Activated CD4-positive, alpha-beta T cell treated with anti-CD3 and anti-CD28 coated beads for 4 hours (primary cell): ENCODE measurements at regions not wholly inside any gene's neighbourhood (a gene's known extent, or its start where the extent isn't known, plus 50 kb on each side); places are given as distances from the start of the nearest gene placed in this dataset.

Source experiments
- DNase-seq, 2 donors: peaks; one replicate each; pipeline ENCODE4 v3.0.0-alpha.2; 2020

DNA sequence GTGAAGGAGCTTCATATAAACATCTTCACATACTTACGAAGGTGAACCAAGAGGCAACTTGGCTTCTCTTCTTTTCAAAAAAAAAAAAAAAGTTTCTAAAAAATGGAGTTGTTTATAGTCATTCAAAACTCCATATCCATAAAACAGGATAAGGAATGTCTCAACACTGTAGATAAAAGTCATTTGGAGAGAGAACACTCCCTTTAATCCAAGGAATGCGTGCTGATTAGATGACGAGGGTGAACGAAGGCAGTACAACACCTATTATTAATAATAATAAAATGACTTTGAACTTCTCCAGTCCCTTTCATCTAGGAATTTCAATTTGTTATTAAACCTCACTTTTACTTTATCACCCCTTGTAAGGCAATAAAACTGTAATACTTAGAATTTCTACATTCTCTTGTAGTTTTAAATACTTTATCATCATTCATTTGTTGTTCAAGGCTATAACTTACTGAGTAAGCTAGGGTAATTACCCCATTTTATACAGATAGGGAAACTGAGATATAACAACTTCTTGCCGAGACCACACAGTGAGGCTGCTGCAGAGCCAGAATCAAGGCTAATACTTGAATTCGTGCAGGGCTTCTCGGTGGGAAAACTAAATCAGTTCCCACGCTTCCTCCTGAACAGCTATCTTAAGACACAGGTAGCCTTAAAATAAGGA lies 377.1 kb downstream of the EFNA5 start:
- DNase-seq: no peak

DNA sequence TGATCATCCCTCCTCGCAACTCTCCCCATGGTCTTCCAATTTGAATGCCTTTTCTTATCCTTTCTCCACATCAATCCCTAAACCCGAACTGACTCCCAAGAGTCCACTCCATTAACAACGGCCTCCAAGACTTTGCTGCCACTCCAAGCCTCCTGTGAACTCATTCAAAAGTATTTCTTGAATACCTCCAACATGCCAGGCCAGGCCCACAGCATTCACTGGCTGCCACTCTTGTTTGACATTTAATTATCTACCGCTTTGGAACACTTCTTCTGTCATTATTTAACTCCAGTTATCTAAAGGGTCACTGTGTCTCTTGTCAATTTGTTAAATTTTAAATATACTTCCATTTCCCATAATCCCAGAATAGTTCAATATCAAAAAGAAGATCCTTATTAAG lies 378.9 kb downstream of the EFNA5 start:
- DNase-seq: no peak

DNA sequence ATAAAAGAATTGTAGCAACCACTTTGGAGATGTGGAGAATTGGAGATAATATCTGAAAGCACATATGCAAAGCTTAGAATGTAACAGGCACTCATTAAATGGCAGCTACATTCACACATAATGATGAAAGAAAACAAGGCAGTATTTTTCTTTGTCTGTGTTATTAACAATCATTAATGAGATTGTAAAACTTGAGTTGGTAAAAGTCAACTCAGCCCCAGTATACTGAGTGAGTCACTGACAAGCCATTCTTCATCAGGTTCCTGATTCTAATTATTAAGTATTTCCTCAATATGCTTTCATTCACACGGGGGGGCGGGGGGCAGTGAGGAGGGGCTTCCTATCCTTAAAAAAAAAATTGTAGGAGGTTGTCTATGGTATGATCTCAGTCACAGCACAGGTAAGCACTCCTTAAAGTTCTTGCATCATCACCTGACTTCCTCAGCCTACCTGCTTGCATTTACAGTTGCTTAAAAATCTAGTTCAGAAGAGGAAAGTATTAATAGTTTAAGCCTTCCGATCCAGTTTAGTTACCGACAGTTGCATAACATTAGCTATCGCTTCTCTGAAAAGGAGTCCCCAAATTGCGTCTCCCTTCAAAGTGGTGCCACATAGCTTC lies 379.8 kb downstream of the EFNA5 start:
- no peak for DNase-seq

DNA sequence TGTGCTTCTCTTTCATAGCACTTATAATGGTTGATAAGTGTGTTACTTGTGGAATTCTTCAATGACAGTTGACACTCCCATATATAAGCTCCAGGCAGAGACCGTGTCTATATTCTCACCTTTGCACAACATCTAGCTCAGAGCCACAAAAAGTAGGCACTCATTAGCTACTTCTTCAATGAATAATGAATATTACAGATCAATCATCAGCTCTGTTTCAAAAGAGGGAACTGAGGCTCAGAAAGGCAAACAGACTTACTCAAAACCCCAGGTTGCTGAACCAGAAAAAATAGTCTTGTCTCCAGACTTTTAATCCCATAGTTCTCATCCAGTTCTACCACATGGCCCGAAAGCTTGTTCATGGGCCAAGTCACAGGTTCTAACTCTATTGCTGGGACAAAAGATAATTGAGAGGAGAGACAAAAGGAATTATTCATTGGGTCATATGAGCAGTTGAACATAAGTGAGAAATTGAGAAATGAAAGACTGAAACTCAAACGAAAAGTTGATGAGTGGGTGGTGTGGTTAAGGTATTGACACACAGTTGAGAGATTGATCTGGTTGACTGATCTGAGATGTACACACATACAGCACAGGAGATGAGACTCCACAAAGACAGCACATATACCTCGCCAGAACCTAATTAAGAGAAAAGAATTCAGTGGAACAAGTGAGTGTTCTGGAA lies 381.6 kb downstream of the EFNA5 start:
- DNase-seq: no peak

DNA sequence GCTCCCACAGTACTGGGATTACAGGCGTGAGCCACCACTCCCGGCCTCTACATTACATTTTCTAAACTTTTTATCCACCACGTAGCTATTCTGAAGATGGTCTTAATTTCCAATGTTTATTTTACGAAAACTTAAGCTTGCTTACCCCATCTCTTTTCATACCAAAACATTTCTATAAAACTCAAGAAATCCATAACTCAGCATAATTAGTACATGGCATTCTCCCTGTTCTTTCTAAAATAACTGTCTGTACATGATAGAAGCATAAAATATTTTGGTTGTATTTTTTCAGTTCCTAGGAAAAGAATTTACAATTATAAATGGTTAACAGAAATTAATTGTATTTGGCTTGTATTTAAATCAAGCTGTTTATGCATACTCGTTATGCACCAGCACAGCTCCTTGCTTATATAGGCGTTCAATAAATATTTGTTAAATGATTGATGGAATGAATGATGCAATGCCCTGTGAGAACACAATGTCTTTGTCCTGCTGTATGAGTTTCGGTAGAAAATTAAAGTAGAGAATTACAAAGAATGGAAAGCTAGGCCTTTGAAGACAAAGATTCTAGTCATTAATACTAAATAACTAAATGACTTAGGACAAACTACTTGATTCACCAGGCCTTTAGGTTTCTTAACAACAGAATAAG lies 384.2 kb downstream of the EFNA5 start:
- DNase-seq: no peak

DNA sequence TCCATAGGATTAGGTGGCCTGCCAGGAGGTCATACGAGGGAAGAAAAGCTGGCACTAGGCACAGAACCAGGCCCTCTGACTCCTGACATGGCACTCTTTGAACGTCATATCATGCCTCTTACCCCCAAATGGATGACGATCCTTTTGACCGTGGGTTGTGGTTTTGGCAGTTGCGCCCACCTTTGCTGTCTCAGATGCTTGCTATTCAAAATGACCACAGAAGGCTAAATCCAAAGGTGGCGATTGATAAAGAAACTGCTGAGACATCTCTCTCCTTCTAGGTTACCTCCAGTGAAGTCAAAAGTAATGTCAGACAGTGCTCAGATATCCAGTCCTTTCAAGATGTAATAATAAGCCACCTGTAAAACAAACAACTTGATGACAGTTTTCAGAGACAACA lies 385.0 kb downstream of the EFNA5 start:
- no peak for DNase-seq

DNA sequence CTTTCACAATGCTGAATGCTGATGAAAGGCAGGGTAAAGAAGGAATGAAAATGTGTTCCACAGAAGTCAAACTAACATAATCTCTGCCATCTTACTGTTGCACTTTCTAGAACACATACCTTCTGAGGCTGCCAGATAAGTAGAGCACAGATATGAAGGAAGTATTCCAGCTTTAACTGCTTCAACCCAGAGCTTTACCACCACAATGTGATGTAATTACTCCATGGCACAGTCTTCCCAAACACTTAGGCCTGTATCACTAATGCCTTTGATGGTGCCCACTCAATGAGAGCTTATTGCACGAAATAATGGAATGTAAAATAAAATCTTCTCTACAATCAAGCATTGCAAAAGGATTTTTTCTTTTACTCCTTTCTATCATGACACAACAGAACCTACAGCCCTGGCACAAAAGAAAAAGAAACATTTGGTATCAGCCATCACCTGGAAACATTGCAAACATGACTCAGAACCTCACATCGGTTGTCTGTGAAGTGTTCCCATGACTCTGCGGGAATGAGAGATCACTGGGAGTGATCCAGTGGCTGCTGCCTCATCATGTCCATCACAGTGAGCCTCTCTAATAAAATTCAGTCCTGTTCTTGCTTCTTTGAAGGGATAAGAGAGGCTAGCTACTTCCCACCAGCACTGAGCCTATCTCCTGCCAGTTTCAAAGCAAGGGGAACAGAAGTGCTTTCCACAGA lies 385.8 kb downstream of the EFNA5 start:
- no peak for DNase-seq

DNA sequence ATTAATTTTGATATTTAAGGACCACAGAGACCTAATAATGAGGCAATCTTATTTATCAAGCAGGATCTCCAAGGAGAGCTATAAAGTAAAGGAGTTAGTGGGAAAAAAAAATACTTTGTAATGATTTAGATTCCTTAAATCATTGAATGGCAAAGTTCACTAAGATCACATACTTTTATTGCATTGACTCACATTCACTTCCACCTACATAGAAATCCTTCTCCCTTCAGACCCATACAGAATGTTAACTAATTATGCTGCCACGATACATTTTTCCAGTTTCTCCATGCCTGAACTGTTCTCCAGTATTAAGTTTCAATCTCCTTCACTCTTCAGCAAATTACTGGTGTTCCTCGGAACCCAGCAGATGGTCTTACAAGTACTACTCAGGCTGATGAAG lies 388.7 kb downstream of the EFNA5 start:
- no peak for DNase-seq

DNA sequence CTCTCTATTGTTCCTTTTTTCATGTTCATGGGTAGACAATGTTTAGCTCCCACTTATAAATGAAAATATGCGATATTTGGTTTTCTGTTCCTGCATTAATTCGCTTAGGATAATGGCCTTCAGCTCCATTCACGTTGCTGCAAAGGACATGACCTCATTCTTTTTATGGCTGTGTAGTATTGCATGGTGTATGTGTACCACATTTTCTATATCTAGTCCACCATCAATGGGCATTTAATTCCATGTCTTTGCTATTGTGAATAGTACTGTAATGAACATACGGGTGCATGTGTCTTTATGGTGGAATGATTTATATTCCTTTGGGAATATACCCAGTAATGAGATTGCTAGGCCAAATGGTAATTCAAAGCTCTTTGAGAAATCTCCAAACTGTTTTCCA lies 392.0 kb downstream of the EFNA5 start:
- DNase-seq: no peak

DNA sequence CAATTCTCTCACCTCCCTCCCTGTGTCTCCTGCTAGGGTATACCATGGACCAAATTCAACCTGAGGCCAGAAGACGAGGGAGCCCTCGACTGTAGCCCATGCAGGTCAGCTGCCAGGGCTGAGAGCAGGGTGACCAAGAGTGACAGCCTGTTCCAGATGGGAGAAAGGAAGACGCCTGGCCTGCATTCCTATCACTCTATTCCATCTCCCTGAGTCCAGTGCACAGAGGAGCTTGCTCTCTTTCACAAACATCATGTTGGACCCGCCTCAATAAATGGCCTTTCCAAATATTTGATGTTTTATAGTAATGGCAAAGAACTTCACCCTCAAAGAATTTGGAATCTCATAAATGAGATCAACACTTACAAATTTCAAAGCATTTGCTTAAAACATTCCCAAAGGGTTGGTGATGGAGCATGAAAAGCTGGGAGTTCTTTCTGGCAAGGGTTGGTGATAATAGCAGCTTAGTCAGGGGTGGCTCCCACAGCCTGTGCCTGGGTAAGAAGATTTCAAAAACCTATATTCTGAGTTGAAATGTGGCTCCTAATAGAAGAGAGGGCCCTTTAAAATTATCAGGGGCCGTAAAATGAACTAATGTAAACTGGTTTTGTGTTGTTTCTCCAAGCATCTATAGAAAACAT lies 393.1 kb downstream of the EFNA5 start:
- DNase-seq: no peak

DNA sequence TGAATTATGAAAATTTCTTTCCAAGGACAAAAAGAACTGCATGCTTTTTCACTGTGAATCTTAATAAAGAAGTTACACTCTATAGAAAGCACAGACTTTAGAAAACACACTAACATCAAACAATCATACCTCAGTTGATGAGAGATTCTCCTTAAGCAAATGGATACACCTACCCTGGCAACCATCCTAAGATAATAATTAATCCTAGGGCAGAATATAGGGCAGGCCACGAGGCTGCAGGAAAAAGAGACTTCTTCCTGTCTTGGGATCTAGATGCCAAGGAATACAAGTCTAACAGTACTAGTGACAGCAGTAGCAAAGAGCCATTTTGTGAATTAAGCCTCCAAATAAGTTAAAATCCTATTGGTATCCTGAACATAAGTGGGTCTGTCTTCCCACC lies 395.4 kb downstream of the EFNA5 start:
- no peak for DNase-seq

DNA sequence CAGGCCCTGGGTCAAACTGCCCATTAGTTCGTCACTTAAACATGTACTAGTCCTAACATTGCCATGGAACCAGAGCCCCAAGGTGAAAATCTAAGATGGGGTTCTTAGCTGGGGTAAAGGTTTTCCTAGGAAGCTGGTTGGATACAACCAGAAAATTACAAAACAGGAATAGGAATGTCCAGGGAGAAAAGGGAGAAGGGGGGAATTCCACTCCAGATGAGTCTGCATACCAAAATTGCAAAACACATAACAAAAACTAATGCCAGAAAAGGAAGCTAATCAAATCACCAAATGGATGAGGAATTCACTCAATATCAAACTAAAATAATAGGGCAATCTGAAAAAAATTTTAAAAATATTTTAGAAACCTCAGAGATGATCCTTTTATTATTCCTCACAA lies 396.2 kb downstream of the EFNA5 start:
- no peak for DNase-seq

DNA sequence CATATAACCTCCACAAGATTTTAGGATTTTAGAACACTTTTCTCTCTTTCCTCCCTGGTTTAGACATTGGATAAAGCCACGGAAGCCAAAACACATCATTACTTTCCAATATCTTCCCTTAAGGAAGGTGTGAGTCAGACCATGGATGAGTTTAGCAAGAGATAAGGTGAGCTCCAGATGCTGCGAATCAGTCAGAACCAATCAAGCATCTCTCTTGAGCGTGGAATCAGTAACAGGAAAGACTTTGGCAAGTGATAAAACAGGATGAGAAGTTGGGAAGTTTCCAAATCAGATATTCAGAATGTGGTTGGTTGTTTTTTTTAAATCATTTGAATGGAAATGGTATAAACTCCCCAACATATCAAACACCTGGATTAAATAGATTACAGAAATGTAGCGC lies 397.8 kb downstream of the EFNA5 start:
- no peak for DNase-seq

DNA sequence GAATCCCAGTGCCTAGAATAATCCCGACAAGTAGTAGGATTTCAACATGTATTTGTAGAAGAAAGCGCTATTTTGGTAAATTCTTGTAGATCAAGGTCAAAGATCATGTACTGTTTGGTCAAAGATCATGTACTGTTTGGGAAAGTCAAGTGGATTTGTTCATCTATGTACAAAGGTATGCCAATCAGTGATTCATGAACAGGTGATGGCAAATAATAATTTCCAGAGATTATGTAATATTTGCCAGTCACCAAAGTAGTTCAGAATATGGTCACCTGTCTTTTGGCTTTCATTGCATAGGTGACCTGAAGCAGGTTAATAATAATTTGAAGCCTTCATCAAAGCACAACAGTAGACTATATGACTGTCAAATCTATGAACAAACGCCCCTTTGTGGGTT lies 398.2 kb downstream of the EFNA5 start:
- no peak for DNase-seq

DNA sequence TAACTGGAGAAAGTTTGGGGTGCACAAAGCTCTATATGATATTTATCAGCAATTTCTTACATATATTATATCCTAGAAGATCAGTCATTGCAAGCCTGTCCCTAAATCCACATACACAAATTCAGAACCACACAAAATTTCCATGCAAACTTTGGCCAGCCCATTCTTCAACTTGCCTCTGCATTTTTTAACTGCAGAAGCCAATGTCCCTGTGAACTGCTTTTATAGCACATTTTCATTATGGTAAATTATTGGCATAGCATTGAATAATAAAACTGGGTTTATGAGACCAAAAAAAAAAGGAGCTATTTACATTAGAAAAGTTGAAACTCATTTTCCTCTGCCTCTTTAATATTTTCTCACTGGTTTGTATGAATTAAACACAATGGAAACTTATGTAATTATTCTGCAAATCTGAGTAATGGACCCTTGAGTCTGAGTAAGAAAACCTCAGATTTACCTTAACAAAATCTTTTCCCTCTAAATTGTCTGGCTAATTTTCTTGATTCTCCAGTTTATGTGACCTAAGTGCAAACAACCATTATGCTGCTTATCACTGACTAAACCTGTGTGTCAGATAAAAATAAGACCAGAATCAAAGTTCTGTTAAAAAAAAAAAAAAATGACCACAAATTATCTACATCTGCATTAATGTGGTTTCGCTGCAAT lies 398.9 kb downstream of the EFNA5 start:
- DNase-seq: no peak

DNA sequence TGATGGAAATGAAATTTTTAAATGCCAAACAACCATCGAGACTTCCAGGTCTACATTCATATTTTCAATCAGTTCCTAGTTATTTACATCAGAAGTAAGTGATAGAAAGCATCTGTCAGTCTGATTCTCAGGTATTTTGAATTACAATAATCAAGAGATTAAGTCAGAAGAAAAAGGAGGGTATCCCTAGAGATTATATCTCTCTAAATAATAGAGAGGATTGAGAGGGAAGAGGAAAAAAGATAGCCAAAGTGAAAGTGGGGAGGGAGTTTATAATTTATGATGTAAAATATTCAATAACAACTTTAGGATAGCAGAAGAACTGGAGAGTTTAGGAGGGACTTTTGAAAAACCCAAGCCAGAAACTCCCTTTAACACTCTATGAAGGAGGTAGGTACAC lies 400.2 kb downstream of the EFNA5 start:
- DNase-seq: no peak

DNA sequence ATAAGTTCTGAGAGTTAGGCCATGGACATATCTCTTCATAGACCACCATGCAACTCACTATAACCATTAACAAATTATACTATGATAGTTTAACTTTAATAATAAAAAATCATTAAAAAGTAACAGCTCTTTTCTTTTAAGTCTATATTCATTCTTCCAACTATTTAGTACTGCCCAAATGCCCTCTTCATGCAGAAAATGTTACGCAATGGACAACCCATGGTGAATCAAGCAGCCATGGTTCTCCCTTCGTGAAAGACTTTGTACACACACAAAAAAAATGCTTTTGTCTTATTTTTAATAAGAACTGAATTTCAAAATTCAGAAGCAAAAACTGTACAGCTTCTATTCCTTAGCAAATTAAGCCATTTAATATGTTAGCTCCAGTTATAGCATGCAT lies 401.1 kb downstream of the EFNA5 start:
- no peak for DNase-seq

DNA sequence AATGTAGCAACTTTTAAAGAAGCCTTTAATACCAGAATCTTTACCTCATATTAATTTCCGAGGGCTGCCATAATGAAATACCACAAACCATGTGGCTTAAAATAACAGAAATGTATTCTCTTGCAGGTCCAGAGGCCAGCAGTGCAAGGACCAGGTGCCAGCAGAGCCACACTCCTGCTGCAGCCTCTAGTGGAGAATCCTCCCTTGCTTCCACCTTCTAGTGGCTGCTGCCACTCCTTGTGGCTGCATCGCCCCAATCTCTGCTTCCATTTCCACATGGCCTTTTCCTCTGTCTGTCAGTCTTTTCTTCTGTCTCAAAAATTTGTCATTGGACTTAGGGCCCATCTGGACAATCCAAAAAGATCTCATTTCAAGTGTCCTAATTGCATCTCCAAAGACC lies 401.5 kb downstream of the EFNA5 start:
- DNase-seq: no peak

DNA sequence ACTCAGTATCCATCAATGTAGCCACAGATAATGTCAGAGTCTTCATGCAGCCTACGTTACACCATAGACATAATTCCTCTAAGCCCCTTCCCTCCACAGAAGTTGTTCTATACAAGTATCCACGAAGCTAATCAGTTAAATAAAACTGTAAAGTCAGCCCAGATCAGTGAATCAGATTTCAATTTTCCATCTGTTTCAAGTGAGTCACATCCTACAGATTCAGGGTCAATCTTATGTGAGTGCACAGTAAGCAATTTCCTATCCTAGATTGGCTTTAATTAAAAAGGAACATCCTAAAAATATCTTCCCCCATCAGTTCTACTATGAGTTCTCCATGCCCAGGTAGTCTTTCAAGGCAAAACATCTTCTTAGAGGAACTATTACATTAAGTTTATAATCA lies 402.5 kb downstream of the EFNA5 start:
- no peak for DNase-seq

DNA sequence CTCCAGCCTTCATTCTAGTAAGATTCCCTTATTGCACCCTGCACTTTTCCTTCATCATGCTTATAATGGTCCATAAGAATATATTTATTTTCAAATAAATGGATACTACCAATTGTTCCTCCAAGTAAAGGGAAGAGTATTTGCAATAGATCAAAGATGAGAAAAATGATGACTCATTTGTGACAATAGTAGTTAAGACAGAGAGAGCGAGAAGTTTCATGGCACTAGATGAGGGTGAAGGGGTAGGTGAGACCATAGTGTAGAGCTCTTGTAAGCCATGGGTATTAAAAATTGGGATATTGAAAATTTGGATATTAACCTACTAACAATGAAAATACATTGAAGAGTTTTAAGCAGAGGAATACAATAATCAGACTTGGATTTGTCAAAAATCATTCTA lies 404.6 kb downstream of the EFNA5 start:
- DNase-seq: no peak

DNA sequence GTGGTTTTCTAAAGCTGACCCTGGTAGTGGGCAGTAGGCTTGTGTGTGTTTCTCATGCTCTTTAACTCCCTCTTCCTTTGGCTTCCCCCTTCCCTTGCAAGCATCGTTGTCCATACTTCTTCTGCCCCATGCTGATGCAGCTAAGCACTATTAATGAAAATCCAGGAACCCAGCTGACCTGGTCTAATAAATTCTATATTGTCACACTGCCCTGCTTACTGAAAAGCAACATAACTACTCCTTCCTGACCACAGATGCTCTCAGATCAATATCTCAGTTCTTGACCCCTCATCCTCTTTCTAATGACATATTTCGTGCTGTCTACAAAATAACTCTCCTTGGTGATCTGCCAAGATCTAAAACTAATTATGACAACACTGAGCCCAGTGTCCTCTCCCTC lies 405.5 kb downstream of the EFNA5 start:
- no peak for DNase-seq

DNA sequence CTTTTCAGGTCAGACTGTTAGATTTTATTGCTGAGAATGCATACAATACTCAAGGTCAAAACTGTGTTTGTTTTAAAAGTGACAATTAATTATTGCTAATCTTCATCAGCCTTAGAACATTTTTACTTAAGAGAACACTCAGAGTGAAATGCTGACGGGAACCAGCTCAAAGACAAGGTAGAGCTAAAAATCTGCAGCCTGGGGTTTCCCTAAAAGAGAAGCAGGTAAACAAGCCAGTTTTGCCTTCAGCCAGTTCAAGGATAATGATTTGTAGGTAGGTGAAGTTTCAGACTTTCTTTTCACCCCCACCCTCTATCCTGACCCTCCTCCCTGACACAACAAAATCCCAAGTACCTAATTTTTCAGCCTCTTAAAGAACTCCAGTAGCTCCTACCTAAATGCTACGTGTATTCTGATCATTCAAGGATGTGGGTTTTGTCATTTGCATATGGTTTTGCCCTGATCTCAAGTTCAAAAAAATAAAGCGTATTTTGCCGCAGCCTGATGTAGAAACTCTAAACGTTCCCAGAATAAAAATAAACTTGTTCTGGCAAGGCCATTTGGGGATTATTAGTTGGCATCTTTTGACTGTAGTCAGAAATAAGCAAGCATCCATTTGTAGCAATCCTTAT lies 407.2 kb downstream of the EFNA5 start:
- no peak for DNase-seq
